ENCODE measurements at regions not wholly inside any gene's neighbourhood (a gene's known extent, or its start where the extent isn't known, plus 50 kb on each side); places are given as distances from the start of the nearest gene placed in this dataset.

DNA sequence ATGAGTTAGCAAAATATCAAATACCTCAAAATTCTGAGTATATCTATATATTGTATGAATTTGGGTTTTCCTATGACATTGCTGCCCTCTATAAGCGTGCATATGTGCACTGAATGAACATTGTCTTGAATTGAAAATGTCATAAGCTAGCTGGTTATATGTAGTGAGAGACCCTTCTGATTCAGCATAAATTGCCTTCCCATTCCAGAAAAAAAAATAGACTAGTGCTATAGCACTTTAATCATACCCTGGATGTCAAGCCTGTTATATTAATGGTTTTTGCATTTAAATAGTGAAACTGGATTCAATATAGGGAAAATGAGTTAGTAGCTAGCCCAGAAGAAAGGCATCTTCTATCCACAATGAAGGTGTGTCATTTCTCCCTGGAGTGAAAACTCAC is 265.1 kb downstream of the TUSC7 start:
- H3K4me3 ChIP-seq, result no peak overlapping the region
- TF ChIP-seq CTCF (IDR thresholded peaks at IDR 0.05), result no peak
- no peak for ATAC-seq

DNA sequence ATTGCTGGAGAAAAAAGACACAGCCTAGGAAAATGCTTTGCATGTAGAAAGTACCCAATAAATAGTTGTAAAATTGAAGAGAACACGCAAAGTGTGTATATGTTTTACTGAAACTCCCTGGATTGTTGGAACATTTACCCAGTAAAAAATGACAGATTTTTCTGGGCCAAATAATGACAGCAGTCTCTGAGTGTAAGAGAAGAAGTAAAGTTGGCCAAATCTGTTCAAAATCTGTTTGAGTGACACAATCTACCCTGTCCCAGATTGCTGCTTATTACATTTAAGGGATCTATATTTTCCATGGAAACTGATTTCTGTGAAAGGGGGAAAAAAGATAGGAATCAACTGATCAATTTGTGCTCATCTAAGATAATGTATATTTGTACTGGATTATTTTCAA is 267.9 kb downstream of the TUSC7 start:
- H3K4me3 ChIP-seq, result no peak overlapping the region
- intact Hi-C loops (cut with DNase I), result no loop called here
- H3K4me1 ChIP-seq, result no peaks in the 10 kb centered on the region
- no peak overlapping the region for H3K27ac ChIP-seq
- no peaks in the 10 kb centered on the region for H3K9me3 ChIP-seq
- H3K27me3 ChIP-seq, result no peaks in the 10 kb centered on the region
- DNase-seq (no peak), ATAC-seq (no peak)
- no peak for TF ChIP-seq CTCF (IDR thresholded peaks at IDR 0.05)
- no peaks in the 10 kb centered on the region for H3K36me3 ChIP-seq

More for the DNA sequence above, 265.1 kb downstream of the TUSC7 start:
- Histone ChIP-seq H3K36me3 (no peaks in the 10 kb centered on the region), H3K9me3 (no peaks in the 10 kb centered on the region), H3K27me3 (no peaks in the 10 kb centered on the region), H3K27ac (no peak overlapping the region), H3K4me1 (no peaks in the 10 kb centered on the region)
- intact Hi-C loops (cut with DNase I), result no loop called here
- DNase-seq, result no peak

- TF ChIP-seq CTCF (IDR thresholded peaks at IDR 0.05), result no peak
- no peak overlapping the region for H3K27ac ChIP-seq
- H3K4me3 ChIP-seq, result no peak overlapping the region
- H3K27me3 ChIP-seq, result no peaks in the 10 kb centered on the region
- DNase-seq (no peak), ATAC-seq (no peak)
- H3K4me1 ChIP-seq, result no peaks in the 10 kb centered on the region
- H3K9me3 ChIP-seq, result no peaks in the 10 kb centered on the region
- intact Hi-C loops (cut with DNase I), result no loop called here
- H3K36me3 ChIP-seq, result no peaks in the 10 kb centered on the region
Measured at GRCh38 chr3:116980099-116980498, 270.5 kb downstream of the TUSC7 start.

GRCh38 chr3:116981089-116981488 is 271.5 kb downstream of the TUSC7 start:
- Histone ChIP-seq H3K27ac (no peak overlapping the region), H3K27me3 (no peaks in the 10 kb centered on the region), H3K4me3 (no peak overlapping the region), H3K9me3 (no peaks in the 10 kb centered on the region), H3K36me3 (no peaks in the 10 kb centered on the region), H3K4me1 (no peaks in the 10 kb centered on the region)
- ATAC-seq (no peak), DNase-seq (no peak)
- TF ChIP-seq CTCF (IDR thresholded peaks at IDR 0.05), result no peak
- intact Hi-C loops (cut with DNase I), result no loop called here

GRCh38 chr3:116984301-116984700 is 274.7 kb downstream of the TUSC7 start:
- ATAC-seq (no peak), DNase-seq (peak in 1 of 4 donors; percentile 7)
- no peak for TF ChIP-seq CTCF (IDR thresholded peaks at IDR 0.05)
- no peaks in the 10 kb centered on the region for H3K4me1 ChIP-seq
- H3K27ac ChIP-seq, result no peak overlapping the region
- no peaks in the 10 kb centered on the region for H3K27me3 ChIP-seq
- H3K4me3 ChIP-seq, result no peak overlapping the region
- no peaks in the 10 kb centered on the region for H3K9me3 ChIP-seq
- intact Hi-C loops (cut with DNase I), result no loop called here
- H3K36me3 ChIP-seq, result no peaks in the 10 kb centered on the region
